Islet precursor cell (in vitro differentiated cells): ENCODE measurements at regions not wholly inside any gene's neighbourhood (a gene's known extent, or its start where the extent isn't known, plus 50 kb on each side); places are given as distances from the start of the nearest gene placed in this dataset.
"Not testable (repeated sequence)": the region's sequence is repeated elsewhere in the genome, so short reads cannot be mapped to it uniquely, and the experiment has no call there.

Experiments
- DNase-seq: peaks from one replicate; pipeline ENCODE4 v3.0.0-alpha.2; 2018

GRCh38 chr13:44024167-44024845, 144.6 kb downstream of the LACC1 start:
- DNase-seq, result no peak

- no peak for DNase-seq
Measured at GRCh38 chr13:44024846-44025195, 145.1 kb downstream of the LACC1 start.

- no peak for DNase-seq
Measured at GRCh38 chr13:44026194-44026593, 146.5 kb downstream of the LACC1 start.

GRCh38 chr13:44028734-44029133, 149.0 kb downstream of the LACC1 start:
- DNase-seq, result no peak

GRCh38 chr13:44030615-44031014, 150.9 kb downstream of the LACC1 start:
- DNase-seq, result no peak

GRCh38 chr13:44031555-44031954, 151.9 kb downstream of the LACC1 start:
- no peak for DNase-seq

- no peak for DNase-seq
Measured at GRCh38 chr13:44032802-44033201, 153.1 kb downstream of the LACC1 start.

GRCh38 chr13:44035400-44035799, 155.7 kb downstream of the LACC1 start:
- DNase-seq, result no peak

GRCh38 chr13:44040070-44040817, 160.5 kb downstream of the LACC1 start:
- no peak for DNase-seq

GRCh38 chr13:44040818-44041100, 161.1 kb downstream of the LACC1 start:
- no peak for DNase-seq

- no peak for DNase-seq
Measured at GRCh38 chr13:44044547-44045179, 165.0 kb downstream of the LACC1 start.

- DNase-seq, result no peak
Measured at GRCh38 chr13:44045180-44045562, 165.5 kb downstream of the LACC1 start.

- DNase-seq, result no peak
Measured at GRCh38 chr13:44046428-44046827, 166.7 kb downstream of the LACC1 start.

GRCh38 chr13:44048326-44048725, 168.6 kb downstream of the LACC1 start:
- no peak for DNase-seq

GRCh38 chr13:44049081-44049945, 169.6 kb downstream of the LACC1 start:
- no peak for DNase-seq

- no peak for DNase-seq
Measured at GRCh38 chr13:44050450-44051063, 170.9 kb downstream of the LACC1 start.

GRCh38 chr13:44051405-44051804, 171.7 kb downstream of the LACC1 start:
- DNase-seq, result no peak

GRCh38 chr13:44051918-44052675, 172.4 kb downstream of the LACC1 start:
- no peak for DNase-seq

GRCh38 chr13:44052780-44053184, 173.1 kb downstream of the LACC1 start:
- DNase-seq, result peak; percentile 85

GRCh38 chr13:44053208-44053607, 173.5 kb downstream of the LACC1 start:
- no peak for DNase-seq

GRCh38 chr13:44054525-44054924, 174.8 kb downstream of the LACC1 start:
- DNase-seq, result no peak

GRCh38 chr13:44055681-44056080, 176.0 kb downstream of the LACC1 start:
- not testable (repeated sequence) for DNase-seq
